ENCODE measurements at regions not wholly inside any gene's neighbourhood (a gene's known extent, or its start where the extent isn't known, plus 50 kb on each side); places are given as distances from the start of the nearest gene placed in this dataset.
"Not testable (repeated sequence)": the region's sequence is repeated elsewhere in the genome, so short reads cannot be mapped to it uniquely, and the experiment has no call there.

DNA sequence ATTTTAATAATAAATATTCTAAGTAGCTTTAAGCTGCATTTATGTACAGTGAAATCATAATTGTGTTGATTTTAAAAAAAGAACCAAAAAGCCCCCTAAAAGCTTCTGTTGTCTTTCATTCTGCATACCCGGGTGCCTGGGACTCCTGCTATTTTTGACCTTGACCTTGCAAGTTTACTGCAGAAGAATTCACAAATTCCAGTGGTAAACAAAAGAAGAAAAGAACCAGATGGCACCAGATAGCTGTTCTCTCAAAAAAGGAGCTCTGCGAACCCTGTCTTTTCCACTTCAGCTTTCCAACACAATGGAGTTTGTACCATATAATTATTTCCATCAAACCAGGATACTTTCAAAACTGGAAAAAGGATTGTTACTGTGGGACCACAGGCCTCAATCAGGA is 363.3 kb downstream of the SMOC2 start:
- no peak for DNase-seq

DNA sequence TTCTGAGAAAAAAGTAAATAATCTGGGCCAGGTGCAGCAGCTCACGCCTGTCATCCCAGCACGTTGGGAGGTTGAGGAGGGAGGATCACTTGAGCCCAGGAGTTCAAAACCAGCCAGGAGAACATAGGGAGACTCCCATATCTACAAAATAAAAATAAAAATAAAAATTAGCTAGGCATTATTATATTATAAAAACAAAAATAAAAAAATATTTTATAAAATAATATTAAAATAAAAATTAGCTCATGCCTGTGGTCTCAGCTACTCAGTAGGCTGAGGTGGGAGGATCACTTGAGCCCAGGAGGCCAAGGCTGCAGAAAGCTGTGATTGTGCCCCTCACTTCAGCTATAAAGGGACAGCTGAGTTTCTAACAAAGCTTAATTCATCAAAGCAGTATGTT is 362.9 kb downstream of the SMOC2 start:
- no peak for DNase-seq

DNA sequence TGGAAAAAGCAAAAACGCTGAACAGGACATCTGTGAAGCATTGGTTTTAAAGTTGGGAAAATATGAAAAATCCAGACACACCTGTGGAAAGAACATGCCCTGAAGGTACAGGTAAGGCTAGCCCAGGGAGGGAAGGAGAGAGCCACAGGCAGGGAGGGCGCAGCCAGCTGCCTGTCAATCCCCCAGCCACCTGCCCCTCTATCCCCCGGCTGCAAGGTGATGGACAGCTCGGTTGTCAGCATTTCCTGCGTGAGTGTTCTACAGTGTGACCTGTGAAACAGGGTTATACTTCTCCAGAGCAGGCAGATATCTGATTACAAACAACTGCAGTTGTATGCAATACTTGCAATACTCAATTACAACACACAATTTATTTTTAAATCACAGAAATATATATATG is 358.1 kb downstream of the SMOC2 start:
- no peak for DNase-seq

DNA sequence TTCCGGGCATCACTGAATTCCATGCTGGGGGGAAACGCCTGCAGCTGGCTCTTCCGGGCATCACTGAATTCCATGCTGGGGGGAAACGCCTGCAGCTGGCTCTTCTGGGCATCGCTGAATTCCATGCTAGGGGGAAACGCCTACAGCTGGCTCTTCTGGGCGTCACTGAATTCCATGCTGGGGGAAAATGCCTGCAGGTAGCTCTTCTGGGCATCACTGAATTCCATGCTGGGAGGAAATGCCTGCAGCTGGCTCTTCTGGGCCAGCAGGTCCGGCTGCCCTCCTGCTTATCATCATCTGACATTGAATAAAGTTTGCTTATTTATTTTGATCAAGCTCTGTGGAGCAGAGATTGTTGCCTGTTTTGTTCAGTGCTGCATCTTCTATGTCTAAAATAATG is 355.1 kb downstream of the SMOC2 start:
- no peak for DNase-seq

DNA sequence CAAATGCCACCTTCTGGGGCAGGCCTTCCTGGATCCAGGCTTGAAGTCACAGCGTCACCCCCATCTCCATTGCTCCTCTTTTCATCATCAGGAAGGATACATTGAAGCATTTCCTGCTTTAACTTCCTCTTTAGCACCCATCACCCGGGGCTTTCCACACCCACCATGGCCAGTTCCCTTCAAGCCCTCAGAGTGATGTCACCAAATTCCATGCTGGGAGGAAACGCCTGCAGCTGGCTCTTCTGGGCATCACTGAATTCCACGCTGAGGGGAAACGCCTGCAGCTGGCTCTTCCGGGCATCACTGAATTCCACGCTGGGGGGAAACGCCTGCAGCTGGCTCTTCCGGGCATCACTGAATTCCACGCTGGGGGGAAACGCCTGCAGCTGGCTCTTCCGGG is 354.6 kb downstream of the SMOC2 start:
- DNase-seq = not testable (repeated sequence)

DNA sequence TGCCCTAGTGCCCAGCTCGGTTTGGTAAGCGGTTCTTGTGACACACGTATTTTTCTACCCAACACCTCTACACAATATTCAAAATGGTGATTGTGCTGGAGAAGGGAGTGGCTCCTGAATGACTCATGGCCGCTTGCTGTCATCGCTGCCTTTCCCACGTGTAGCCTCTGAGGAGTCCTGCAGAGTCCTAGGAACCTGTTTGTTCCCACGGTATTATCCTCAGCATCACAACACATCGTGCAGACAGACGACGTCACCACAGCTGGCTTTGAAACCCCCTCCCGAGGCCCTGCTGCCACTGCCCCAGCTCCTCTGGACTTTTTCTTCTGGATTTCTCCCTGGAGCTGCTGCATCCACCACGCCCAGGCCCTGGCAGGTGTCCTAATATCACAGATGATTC is 353.5 kb downstream of the SMOC2 start:
- no peak for DNase-seq

DNA sequence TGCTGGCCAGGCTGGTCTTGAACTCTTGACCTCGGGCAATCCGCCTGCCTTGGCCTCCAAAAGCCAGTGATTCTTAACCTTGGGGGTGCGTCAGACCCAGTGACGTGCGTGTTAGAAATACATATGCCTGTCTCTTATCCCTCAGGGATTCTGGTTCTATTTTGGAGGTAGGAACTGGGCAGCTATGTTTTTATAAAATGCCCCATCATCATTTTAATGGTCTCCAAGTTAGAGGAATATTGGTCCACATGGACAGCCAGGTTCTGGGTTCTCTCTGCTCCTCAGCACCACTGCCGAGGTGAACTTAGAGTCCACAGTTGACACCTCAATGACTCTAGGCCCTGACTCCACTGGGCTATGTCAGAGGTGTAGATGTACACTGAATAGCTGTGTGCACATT is 352.7 kb downstream of the SMOC2 start:
- DNase-seq = no peak

DNA sequence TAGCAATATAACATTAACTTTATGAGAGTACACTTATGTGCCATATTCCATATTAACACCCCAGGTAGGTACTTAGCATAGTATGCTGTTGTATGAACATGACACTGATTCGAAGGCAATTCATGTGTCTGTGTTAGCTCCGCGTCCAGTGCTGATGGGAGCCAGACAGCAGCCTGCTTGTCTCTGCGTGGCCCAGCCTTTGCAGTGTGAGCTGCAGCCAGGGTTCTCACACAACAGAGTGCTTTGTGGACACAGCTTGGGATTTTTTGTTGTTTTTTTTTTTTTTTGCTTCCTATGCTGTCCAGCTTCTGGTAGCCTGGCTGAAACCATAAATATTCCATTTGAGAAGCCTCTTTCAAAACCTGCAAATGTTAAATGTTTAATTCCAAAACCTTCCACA is 350.9 kb downstream of the SMOC2 start:
- DNase-seq = no peak

DNA sequence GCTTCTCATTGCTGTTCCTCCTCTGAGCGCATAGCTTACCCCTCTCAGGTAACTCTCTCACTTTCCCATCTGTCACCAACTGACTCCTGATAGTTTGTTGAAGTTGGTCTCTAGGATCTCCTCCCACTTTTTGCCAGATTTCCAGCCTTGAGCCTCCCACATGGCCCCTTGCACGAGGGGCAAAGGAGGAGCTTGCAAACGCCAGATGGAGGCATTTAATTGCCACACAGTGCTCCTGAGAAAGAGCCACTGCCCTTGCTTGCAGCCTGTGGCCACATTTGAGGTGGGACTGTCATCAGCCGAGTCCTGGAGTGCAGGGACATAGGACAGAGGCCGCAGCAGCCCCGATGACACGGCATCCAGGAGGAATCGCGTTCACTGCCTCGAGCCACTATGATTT is 348.7 kb downstream of the SMOC2 start:
- no peak for DNase-seq

DNA sequence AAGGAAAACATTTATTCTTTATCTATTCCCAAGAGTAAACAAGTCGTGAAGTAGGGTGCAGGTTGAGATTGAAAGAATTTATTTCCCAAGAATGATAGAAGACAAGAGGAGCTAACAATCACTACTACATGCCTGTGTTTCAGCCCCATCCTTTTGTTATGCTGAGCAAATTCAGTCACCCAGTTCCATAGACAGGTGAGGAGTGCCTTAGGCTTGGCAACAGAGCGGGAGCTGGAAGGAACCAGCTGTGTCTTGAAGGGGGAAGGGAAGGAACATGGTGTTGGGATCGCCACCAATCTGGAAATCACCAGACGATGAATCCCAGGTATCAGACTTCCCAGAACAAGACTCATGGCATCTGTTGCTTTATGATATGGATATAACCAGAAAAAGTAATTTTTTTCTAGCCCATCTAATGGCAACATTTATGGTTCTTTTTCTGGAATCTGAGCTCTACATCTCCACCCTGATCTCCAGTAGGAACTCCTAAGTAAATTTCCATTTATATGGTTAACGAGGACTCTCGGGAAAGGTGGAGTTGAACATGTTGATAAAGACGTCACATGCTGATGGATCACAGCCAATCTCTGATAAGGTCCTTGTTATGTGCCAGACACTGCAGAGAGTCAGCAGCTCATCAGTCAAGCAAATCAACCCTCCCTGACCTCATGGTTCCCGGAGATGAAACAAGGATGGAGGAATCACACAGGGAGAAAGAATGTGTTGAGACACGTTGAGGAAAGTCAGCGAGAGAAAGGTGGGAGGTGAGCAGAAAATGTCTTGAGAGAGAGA is 344.9 kb downstream of the SMOC2 start:
- DNase-seq = no peak

DNA sequence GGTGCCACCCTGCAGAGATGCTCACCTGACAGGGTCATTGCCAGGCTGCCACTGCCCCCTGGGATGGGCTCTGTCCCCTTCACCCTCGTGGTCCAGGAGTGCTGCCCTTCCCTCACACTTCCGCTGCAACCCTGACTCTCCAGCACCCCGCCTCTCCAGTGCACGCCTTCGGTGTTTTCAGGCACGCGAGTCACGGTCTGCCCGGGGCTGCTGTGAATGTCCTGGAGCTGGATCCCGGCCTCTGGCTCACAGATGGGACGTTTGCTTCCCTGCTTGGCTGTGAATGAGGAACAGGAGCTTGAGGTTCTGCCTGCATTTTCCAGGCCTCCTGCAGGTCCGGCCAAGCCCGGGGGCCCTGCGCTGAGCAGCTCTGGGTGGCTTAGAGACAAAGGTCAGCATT is 343.4 kb downstream of the SMOC2 start:
- DNase-seq = no peak

DNA sequence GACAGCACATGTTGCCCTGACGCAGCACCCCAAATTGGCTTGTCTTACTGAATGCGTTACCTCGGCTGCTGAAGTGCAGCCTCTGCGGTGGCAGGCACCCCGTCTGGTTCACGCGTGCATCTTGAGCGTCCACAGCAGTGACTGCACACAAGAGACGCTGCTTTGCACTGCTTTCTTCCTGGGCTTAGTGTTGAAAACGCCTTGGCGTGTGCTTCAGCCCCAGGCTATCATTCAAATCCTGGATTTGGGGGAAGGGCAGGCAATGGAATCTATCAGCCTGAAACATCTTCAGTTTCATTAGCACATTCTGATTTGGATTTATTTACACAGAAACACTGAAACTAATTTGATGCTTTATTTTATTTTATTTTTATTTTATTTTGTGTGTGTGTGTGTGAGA is 342.7 kb downstream of the SMOC2 start:
- no peak for DNase-seq

DNA sequence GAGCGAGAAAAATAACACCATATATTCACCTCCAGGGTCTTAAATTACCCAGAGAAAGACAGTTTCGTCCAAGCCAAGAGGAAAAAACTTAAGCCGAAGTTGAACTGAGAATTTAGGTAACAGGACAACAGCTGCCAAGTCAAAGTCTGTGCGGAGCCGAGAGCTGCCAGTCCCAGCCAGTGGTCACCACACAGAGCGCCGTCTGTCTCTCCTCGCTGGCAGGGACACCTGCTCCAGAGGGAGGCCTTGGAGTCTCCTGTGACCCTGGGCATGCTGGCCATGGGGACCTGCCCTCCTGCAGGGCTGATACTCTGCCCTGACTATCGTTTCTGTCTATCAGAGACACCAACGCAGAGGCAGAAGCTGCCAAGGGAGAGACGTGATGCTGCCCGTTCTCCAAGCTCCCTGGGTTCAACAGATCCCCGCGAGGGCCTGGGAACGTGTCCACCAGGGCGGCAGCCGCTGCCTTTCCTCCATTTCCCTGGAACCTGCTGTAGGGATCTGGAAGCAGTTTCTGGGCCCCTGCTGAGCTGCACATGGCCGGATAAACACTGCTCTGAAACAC is 341.3 kb downstream of the SMOC2 start:
- DNase-seq = no peak

DNA sequence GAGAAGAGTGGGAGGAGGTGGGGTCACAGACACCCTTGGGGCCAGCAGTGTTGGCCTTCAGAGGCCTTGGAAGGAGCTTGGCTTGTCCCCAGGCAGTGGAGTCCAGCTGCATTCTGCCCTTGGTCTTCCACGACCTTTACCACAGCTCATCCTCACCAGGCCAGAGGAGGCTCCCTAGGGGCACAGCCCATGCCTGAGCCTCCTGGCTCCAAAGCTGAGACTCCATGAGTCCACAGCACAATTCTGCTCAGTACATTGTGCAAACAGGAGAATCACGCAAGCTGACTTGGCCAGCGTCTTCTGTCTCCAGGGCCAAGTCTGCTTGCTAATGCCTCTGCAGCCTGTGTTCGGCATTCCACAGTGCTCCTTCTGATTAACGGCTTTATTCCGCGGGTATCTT is 337.2 kb downstream of the SMOC2 start:
- DNase-seq = no peak

DNA sequence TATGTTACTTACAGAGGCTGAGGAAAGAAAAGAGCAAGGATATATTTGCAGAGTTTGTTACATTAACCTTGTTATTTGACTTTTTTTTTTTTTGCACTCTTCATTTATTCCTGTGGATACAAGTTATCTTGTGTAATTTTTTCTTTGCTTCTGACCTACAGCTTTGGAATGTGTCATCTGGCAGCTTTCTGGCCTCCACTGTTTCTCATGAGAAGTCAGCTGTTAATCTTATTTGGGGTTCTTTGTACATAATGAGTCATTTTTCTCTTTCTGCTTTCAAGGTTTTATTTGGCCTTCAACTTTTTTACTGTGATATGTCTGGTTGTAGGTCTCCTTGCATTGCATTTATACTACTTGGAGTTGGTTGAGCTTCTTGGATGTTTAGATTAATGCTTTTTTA is 333.4 kb downstream of the SMOC2 start:
- DNase-seq = no peak

DNA sequence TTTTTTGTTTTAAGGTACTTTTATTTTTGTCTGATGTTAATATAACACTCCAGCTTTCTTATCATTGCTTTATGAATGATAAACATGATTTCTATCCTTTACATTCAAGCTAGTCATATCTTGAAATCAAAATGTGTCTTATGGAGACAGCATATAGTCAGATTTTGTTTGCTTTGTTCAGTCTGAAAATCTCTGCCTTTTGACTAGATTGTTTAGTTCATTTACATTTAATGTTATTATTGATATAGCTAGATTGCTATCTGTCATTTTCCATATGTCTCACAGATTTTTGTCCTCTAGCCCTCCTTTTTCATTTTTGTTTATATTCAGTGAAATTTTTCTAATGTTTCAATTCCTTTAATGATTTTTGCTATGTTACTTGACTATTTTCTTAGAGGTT is 332.8 kb downstream of the SMOC2 start:
- DNase-seq = no peak

DNA sequence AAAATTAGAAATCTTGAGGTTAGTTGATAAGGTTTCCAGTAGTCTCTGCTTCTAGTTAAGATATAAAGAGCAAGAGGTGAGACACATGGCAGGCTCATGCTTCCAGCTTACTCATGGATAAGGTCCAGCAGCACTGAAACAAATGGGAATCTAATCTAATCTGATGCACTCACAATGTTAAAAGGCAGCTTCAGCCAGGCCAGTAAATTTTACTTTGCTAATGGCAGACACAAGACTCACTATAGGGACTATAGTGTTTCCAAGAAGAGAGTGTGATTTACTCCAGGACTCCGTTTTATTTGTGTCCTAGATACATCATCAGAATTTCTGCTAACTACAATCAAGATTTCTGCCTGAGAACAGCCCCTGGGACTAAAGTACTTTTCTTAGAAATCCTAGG is 324.8 kb downstream of the SMOC2 start:
- no peak for DNase-seq

DNA sequence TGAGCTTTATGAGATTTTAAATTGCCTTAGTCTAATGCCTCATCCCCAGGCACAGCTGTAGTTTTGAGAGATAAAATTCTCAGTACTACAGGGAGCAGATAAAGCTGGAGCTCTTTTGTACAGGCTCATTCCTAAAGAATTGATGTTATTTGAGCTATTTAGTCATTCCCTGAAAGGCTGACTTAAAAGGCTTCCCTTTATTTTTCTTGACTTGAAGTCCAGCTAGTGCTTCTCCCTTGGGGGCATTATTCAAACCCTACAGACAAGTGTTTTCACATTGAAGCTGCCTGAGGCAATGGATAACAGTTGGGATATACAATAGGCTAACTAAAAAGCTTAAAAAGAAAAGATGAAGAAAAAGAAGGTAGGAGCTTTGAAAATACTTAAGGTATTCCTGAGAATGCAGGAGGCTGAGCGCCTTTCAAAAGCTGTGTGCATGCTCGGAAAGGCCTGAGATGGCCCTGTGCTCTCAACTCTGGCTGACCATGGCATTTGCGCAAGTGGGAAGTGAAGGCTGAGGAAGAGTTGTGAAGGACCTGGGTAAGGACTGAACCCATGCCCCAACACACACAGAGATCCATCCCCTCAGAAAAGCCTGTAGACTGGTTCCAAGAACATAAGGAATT is 315.1 kb downstream of the SMOC2 start:
- DNase-seq = no peak

DNA sequence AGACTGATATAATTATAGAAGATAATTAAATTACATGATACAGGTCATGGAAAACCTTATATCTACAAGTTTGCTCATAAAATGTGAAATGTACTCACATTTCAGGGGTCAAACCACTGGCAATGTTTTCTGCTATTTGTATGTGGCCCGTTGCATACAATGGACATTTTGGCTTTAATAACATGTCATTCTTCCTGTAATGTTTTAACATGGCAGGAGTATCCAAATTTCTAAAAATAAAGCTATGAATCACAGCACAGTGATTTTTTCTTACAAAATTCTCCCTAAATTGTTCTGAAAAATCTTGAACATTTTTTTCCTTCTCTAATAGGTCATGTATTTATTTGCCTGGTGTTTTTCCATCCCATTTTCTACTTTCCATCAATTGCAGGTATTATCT is 305.7 kb downstream of the SMOC2 start:
- no peak for DNase-seq

DNA sequence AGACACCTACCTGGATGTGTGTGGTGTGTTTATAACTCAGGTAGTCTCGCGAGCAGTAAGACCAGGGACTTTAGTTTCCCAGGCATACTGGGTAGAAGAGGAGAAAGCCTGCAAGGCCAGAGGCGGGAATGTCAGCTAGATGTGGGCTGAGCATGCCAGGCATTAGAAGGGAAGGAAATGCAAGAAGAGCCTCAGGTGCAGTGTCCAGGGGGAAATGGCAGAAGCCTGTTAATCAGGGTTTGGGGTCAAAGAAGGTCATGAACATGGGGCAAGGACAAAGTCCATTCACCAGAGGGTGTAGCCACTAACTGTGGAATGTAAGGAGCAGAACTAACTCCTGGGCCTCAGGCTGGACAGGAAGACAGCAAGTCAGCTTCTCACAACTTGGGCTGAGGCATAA is 305.0 kb downstream of the SMOC2 start:
- no peak for DNase-seq

DNA sequence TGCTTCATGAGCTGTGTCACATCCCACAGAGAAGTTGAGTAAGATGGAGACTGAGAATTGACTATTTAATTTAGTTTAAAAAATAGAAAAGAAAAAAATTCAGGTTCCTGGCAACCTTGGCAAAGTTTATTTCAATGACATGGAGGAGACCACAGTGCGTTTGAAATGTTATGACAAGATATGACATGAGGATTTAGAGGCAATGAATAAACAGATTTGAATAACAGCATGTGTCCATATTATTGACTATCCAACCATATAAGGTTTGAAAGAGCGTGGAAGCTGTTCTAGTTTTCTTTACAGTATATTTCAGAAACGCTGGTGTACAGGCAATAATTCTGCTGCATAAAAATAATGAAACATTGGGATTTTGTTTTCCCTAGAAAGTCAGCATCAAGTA is 303.9 kb downstream of the SMOC2 start:
- no peak for DNase-seq

DNA sequence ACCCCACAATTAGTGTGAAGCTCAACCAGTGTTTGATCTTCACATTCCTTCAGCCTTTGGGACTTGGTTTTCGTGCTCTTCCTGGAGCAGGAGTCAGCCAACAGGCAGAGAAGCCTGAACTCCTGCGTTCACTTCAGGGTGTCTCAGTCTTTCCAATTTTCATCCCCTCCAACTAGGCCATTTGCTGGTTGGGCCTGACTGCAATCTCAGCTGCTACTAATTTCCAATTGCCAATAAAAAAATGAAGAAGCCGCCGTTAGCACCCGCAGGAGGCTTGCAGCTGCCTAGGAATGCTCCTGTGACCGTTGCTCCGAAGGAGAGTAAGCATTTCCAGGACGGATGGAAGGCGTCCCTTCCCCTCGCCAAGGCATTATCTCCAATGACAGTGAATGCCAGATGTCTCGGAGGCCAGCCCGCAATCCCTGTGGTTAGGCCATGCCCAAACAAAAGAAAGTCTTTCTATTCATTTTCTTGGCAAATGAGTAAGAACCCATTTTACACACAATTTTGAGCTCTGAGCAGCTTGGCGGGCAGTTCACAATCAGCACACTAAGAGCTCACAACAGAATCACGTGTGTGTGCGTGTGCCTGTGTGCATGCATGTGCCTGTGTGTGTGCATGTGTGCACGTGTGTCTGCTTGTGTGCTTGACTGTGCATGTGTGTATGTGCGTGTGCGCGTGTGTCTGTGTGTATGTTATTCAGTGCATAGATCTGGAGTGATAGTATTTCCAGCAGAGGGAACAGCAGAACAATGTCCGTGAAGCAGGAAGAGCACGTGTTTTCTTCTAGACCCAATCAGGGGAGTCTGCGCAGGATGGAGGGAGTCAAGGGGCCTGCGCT is 301.2 kb downstream of the SMOC2 start:
- DNase-seq = no peak

DNA sequence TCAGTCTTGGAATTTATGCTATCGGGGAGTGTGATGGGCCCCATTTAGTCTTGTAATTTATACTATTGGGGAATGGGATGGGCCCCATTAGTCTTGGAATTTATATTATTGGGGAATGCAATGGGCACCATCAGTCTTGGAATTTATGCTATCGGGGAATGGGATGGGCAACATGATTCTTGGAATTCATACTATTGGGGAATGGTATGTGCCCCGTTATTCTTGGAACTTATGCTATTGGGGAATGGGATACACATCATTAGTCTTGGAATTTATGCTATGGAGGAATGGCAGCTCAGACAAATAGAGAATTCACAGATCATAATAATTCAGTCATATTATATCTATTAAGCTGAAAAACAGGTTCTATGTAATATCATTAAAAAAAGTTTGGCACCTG is 300.3 kb downstream of the SMOC2 start:
- DNase-seq = no peak

DNA sequence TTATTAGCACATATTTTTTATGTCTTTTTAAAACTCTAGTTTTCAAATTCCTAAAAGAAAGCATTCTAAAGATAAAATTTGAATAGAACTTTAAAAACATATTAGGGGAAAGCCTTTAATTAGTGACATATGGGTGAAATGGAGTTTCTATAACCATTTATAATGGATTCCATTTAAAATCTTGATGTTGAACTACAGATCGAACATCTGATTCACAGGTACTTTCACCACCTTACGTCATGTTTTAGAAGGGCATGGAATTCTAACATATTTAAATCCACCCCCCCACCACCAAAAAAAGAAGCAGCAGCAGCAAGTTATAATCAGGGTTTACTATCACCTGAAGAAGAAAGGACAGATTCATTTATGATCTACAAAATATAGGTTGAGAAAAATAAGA is 298.4 kb downstream of the SMOC2 start:
- no peak for DNase-seq

All from effector CD8-positive, alpha-beta T cell (primary cell).